Calu3 (cell line): ENCODE measurements at regions not wholly inside any gene's neighbourhood (a gene's known extent, or its start where the extent isn't known, plus 50 kb on each side); places are given as distances from the start of the nearest gene placed in this dataset.

ENCODE experiments used
- BruUV-seq: library from RNA; stranded (reverse); fragments of 400-500 nt; replicated peaks from 2 replicates; lab custom pipeline; 2021; lab: Mats Ljungman, UMichigan
- CTCF ChIA-PET: fragments of 300-600 bp; sonication (Branson Sonifier 250); formaldehyde crosslinking; loops from one replicate; lab custom pipeline; 2022; ENCODE audit warnings: antibody characterized with exemption; lab: Charles Lee
- DNase-seq: peaks from one replicate; pipeline ENCODE4 v3.0.0; 2022
- H3K27ac Mint-ChIP-seq: one replicate; pipeline ENCODE4 v1.8.0; 2022; ENCODE audit warnings: mixed read lengths; ENCODE audit not compliant: unreplicated experiment
- H3K27me3 Mint-ChIP-seq: one replicate; pipeline ENCODE4 v1.8.0; 2022; ENCODE audit warnings: mixed read lengths; ENCODE audit not compliant: unreplicated experiment
- H3K36me3 Mint-ChIP-seq: one replicate; pipeline ENCODE4 v1.8.0; 2022; ENCODE audit warnings: mild to moderate bottlenecking, moderate library complexity, mixed read lengths; ENCODE audit not compliant: insufficient read depth, unreplicated experiment
- H3K4me1 Mint-ChIP-seq: one replicate; pipeline ENCODE4 v1.8.0; 2022; ENCODE audit warnings: mild to moderate bottlenecking, low read depth, mixed read lengths; ENCODE audit not compliant: unreplicated experiment
- H3K4me3 Mint-ChIP-seq: one replicate; pipeline ENCODE4 v1.8.0; 2022; ENCODE audit warnings: mild to moderate bottlenecking, low read depth, moderate library complexity, mixed read lengths; ENCODE audit not compliant: unreplicated experiment
- H3K9me3 Mint-ChIP-seq: one replicate; pipeline ENCODE4 v1.8.0; 2022; ENCODE audit warnings: low read depth, mixed read lengths; ENCODE audit not compliant: unreplicated experiment
- intact Hi-C: fragments of 100-400 bp; cut with micrococcal nuclease; formaldehyde crosslinking; loops from one replicate; pipeline ENCODE4 v1.10.0; 2022; ENCODE audit not compliant: unreplicated experiment
- TF ChIP-seq, protein P1 (sequence below): fragments of 200-600 bp; IDR thresholded peaks from one replicate; pipeline ENCODE4 v1.8.0; 2022; ENCODE audit warnings: antibody characterized with exemption; ENCODE audit not compliant: unreplicated experiment

DNA sequence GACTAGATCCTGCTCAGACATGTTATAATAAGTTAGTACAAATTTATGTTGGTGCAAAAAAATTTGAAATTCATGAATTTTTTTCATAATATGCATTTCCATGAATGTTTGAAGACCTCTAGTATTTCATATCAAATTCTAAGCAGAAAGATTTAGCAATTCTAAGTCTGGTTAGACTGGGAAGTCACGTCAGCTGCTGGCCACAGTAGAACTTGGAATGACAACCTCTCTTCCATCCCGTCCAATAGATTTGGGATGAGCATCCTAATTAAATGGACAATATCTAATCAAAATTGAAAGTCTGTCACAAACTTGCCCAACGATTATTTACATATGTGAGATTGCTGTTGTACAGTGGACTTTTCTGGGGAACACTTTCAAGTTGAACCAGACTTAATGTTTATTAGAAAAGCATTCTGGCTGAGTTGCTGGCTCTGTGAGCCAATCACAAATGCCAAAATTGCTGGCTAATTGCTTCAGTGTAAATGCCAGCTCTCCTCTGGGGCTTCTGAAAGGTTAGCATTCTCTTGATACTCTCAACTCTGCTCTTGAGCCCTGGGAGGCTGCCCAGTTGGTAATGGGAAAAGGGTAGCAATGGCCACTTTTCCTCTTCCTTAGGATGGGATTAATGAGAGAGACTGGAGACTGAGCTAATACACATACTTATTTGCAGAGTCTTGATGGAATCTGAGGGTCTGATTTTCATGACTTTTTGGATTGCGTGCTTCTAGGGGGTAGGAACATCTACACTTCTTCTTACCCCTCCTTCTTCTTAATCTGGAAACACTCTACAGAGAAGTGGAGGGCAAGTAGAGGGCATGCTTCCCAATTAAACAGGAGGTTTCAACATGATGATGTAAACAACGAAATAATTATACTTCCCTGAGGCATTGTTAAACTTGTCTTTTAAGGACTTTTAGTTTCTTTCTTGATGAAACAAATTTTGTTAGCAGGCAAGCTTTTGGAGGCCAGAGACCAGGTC, 253.5 kb downstream of the BAMBI start:
- no peak overlapping the region for H3K4me3 Mint-ChIP-seq

DNA sequence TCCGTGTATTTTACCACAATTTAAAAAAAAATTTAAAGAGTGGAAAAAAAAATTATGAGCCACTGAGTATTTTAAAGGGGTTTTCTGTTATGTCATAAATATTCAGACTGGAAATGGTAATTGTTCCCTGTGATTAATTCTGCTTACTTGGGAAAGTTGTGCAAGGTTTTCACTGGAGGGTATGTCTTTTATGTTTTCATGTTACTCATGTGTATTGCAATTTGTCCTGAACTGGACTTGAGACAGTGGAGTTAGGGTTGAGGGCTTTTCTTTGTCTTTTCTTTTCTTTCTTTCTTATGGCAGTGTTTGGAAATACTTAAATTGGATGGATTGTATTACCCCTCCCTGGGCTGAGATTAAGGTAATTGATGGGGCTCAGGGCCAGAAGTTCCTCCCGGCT, 257.7 kb downstream of the BAMBI start:
- no peaks in the 10 kb centered on the region for H3K9me3 Mint-ChIP-seq
- intact Hi-C loops = no loop called here
- TF ChIP-seq, protein P1, sequence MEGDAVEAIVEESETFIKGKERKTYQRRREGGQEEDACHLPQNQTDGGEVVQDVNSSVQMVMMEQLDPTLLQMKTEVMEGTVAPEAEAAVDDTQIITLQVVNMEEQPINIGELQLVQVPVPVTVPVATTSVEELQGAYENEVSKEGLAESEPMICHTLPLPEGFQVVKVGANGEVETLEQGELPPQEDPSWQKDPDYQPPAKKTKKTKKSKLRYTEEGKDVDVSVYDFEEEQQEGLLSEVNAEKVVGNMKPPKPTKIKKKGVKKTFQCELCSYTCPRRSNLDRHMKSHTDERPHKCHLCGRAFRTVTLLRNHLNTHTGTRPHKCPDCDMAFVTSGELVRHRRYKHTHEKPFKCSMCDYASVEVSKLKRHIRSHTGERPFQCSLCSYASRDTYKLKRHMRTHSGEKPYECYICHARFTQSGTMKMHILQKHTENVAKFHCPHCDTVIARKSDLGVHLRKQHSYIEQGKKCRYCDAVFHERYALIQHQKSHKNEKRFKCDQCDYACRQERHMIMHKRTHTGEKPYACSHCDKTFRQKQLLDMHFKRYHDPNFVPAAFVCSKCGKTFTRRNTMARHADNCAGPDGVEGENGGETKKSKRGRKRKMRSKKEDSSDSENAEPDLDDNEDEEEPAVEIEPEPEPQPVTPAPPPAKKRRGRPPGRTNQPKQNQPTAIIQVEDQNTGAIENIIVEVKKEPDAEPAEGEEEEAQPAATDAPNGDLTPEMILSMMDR = no peak
- no peaks in the 10 kb centered on the region for H3K27me3 Mint-ChIP-seq
- peaks cover 8% of the 10 kb centered on the region for H3K36me3 Mint-ChIP-seq
- H3K4me3 Mint-ChIP-seq = no peak overlapping the region
- CTCF ChIA-PET = no interaction called here
- no peak overlapping the region for H3K27ac Mint-ChIP-seq
- H3K4me1 Mint-ChIP-seq = peaks cover 20% of the 10 kb centered on the region
- no peak for DNase-seq
- BruUV-seq = no TSS peak

More for the DNA sequence above, 253.5 kb downstream of the BAMBI start:
- Mint-ChIP-seq H3K9me3 (no peaks in the 10 kb centered on the region), H3K27me3 (no peaks in the 10 kb centered on the region), H3K4me1 (peaks cover 15% of the 10 kb centered on the region), H3K27ac (no peak overlapping the region), H3K36me3 (peaks cover 5% of the 10 kb centered on the region)
- intact Hi-C loops = no loop called here
- BruUV-seq = no TSS peak
- DNase-seq = no peak
- TF ChIP-seq, protein P1 = no peak
- CTCF ChIA-PET = no interaction called here

DNA sequence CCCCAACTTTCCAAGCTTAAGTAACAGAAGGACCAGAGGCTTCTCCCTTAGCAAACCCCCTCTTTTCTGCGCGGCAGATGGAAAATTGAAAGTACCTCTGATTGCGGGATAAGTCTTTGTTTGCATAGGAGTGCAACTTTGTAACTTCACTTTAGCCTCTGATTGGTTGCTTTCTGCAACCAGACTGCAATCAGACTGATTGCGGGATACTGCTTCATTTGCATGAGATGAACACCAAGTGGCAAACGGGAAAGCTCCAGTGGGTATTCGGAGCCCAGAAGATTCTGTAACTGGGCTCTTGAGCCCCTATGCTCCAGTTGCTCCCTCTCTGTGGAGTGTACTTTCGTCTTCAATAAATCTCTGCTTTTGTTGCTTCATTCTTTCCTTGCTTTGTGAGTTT, 260.6 kb downstream of the BAMBI start:
- no peak overlapping the region for H3K27ac Mint-ChIP-seq

DNA sequence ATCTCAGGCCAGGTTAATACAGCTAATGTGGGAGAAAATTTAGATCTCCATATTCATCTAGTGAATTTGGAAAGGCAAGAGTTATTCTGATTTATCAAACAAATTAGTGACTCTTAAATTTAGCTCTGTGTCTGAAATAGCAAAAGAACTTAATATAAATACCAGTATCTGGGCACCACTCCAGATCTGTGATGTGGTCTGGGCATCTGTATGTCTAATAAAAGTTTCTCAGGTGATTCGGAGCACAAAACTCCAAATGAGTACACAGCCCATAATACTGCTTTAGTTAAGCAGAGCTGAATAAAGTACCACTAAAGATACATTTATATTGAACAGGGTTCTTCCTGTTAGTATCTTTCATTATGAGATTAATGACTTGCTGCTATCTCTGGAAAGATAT, 261.4 kb downstream of the BAMBI start:
- intact Hi-C loops = loop anchor here (2.0 kb wide), 1 partner anchor 54 kb away; no protein-coding TSS in a partner anchor
- H3K36me3 Mint-ChIP-seq = peaks cover 20% of the 10 kb centered on the region
- no TSS peak for BruUV-seq

More for the DNA sequence above, 260.6 kb downstream of the BAMBI start:
- CTCF ChIA-PET = interaction anchor here (0.7 kb wide), 1 partner anchor 211 kb away, joined by 3 read pairs; no protein-coding TSS in a partner anchor
- DNase-seq = no peak
- Mint-ChIP-seq H3K9me3 (no peaks in the 10 kb centered on the region), H3K4me1 (peaks cover 45% of the 10 kb centered on the region), H3K4me3 (no peak overlapping the region), H3K36me3 (peaks cover 19% of the 10 kb centered on the region), H3K27me3 (no peaks in the 10 kb centered on the region)
- TF ChIP-seq, protein P1 = no peak
- BruUV-seq = no TSS peak
- intact Hi-C loops = loop anchor here (2.0 kb wide), 1 partner anchor 55 kb away; no protein-coding TSS in a partner anchor

More for the DNA sequence above, 261.4 kb downstream of the BAMBI start:
- Mint-ChIP-seq H3K4me3 (peak overlapping the region; percentile 66), H3K4me1 (peaks cover 47% of the 10 kb centered on the region), H3K27ac (peak overlapping the region; percentile 90), H3K9me3 (no peaks in the 10 kb centered on the region), H3K27me3 (no peaks in the 10 kb centered on the region)
- no peak for DNase-seq
- CTCF ChIA-PET = interaction anchor here (0.7 to 2.8 kb wide), 8 partner anchors 10 to 261 kb away, joined by 3 to 16 read pairs (median 4); partner anchors contain the start of gene BAMBI
- TF ChIP-seq, protein P1 = no peak
